NOMO-1 (cell line): ENCODE measurements at regions not wholly inside any gene's neighbourhood (a gene's known extent, or its start where the extent isn't known, plus 50 kb on each side); places are given as distances from the start of the nearest gene placed in this dataset.

Source experiments
- DNase-seq, 2 experiments: peaks; one replicate each; lab custom pipeline; 2025; ENCODE audit not compliant: unreplicated experiment in 2 of 2; lab: John Stamatoyannopoulos, UW

DNA sequence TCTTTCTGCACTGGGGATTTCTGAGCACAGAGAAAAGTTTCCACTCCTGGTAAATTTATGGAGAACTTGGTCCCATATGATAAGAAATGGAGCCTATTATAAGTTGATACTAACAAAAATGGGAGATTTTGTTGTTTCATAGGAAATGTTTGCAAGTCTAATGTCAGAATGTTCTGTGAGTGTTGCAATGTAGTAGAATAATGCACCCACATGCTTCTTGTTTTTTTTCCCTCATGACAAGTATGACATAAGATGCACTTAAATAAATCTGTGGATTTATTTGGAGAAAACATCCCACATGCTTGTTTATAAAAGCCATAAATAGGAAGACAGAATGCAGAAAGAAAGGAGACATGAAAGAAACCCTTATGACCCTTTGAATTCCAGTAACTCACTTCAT, 50.8 kb upstream of the KCNJ6 start:
- DNase-seq = no peak

DNA sequence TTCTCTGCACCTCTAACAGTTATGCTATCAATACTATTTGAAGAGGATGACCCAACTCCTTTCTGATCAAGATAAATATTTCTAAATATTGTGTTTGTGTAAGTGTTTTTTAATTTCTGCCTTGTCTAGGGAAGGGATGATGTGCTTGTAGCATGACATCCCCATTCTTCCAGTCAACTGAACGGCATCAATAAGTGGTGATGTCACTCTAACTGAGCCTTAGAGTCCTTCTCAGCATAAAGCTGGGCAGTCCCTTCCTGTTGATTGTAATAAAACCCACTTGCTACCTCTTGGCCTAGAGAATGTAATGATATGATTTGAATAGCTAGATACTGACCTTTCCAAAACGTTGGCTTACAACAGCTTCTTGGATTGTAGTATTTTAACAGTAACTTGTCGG, 52.5 kb upstream of the KCNJ6 start:
- no peak for DNase-seq

DNA sequence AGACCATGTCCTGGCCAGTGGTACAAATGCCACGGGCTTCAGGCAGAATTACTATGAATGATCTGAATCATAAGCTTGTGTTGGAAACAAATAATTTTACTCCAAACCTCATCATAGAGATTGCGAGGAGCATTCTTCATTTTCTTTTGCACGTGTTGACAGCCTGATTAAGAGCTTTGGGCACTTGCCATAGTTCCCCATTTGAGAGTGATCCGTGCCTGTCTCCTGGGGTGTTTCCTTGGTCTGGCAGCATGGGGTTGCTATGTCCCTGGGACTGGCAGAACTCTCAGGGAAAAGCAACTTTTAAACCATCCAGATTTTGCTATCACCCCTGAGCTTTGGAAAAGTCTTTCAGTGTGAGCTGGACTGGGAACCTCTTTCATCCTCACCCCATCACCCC, 54.3 kb upstream of the KCNJ6 start:
- no peak for DNase-seq

DNA sequence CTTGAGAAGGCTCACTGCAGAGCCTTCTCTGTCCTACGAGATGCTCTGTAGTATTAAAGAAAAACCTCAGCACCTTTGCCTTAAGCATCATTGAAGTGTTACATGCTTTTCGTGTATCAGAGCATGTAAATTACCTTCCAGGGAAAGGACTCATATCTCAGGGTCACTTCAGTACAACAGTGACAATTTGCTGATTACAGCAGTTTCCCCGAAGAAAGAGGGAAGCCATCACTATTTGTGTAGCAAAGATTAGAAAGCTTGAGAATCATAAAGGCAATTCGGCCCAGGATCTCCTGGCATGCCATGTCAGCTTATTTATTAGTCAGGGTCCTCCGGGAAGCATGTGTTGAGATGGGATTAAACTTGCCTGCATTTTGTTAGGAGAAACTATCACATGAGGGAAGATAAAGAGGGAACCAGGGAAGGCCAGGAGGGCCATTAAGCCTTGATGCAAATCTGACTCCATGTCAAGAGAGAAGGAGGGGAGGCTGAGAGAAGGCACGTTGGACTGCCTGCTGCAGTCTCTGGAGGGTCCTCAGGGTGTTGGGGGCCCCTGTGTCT, 55.2 kb upstream of the KCNJ6 start:
- DNase-seq = no peak

DNA sequence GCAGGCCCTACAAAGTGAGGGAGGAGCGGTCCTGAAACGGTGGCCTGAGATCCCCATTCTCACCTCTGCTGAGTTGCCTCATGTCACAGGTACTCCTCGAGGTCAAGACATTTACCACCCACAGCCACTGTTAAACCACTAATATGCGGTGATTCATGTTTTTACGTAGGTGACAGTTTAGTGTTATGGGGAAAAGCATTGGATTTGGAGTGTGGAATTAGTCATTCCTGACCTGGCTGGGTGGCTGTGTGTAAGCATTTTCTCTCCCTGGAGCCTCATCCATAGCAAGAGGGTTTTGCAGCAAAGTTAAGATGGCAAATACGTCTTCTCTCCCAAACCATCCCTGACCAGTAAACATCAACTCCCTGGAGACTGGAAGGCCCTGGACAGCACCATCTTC, 57.8 kb upstream of the KCNJ6 start:
- DNase-seq = no peak

DNA sequence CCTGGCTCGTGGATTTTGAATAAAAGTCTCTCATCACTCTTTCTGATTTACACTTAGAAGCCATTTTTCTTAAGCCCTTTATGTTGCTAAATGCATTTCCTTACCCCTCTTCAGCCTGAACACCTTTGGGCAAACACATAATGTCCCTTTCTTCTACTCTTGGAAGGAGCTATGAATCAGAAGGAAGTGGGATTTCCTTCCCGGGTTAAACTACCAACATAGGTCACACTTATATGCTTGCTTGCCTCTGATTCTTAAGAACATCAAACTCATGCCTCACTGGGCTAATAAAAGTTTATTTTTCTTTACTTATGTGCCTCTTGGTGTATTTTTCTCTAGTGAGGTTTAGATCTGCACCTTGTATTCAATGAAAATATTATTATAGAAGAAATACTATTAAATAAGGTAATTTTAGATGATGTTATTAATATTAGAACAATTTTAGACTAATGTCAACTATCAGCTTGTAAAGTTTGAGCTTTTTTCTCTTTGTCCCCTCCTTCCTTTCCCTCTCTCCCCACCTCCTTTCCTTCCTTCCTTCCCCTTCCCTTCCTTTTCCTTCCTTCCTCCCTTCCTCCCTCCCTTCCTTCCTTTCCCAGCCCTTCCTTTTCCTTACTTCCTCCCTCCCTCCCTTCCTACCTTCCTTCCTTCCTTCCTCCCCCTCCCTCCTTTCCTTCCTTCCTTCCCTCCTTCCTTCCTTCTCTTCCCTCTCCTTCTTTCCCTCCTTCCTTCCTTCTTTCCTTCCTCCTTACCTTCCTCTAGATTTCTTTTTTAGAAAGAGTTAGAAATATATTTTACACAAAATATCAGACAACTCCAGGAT, 66.5 kb upstream of the KCNJ6 start:
- DNase-seq = no peak

DNA sequence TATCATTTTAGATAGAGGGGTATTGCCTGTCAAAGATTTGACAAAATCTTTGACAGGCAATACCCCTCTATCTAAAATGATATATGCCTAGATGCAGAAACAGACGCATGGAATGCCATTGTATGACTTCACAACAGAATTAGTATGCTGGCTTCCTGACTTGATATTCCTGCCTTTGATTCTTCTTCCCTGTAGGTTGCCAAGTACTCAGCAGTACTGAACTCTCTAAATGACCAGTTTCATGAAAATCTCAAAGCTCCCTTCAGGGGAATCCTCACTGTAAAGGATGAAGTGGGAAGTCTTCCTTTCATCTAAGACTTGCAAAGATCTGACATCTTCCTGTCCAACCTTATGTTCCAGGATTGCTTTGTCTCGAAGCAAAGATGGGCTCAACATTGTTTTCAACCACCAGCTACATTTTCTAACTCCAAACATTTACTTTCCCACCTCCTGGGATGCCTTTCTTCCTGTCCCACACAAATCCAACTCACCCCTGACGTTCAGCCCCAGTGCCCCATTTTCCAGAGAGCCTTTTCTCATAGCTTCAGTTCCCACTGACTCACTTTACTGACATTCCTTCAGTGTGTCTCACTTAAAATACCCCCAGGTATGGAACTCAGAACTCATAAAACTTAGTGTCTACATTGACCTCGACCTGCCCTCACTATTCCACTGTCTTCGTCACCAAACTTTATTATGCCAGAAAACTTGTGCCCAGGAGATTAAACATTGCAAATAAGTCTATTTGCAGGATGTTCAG, 67.3 kb upstream of the KCNJ6 start:
- no peak for DNase-seq

DNA sequence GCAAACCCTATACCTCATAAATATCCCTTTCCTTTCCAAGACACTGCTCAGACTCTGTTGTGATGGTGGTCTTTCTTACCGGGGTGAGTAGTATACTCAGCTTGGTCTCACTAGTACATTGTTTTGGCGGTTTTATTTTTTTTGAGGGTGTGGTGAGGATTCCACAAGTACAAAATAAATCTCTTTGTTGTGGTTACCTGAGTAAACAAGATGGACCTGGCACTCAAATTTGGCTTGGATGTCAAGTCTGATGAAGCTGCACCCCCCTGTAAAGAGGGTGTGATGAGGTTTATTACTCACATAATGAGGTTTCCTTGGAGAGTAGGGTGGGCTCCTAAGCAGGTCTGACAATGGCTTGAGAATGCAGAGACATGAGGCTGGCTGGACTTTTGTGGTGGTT, 68.2 kb upstream of the KCNJ6 start:
- DNase-seq = no peak

DNA sequence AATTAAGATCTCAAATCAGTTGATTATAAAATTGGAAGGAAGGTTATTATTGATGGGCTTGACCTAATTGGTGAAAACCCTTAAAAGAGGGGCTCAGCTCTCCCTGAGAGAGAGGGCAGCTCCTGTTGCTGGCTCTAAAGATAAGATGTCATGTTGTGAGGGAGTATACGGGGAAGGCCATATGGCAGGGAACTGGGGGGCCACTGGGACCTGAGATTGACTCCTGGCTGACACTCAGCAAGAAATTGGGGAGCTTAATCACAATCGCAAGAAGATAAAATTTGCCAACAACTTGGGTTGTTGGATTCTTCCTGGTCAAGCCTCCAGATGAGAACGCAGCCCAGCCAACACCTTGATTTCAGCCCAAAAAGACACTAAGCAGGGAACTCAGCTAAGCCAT, 69.7 kb upstream of the KCNJ6 start:
- no peak for DNase-seq

DNA sequence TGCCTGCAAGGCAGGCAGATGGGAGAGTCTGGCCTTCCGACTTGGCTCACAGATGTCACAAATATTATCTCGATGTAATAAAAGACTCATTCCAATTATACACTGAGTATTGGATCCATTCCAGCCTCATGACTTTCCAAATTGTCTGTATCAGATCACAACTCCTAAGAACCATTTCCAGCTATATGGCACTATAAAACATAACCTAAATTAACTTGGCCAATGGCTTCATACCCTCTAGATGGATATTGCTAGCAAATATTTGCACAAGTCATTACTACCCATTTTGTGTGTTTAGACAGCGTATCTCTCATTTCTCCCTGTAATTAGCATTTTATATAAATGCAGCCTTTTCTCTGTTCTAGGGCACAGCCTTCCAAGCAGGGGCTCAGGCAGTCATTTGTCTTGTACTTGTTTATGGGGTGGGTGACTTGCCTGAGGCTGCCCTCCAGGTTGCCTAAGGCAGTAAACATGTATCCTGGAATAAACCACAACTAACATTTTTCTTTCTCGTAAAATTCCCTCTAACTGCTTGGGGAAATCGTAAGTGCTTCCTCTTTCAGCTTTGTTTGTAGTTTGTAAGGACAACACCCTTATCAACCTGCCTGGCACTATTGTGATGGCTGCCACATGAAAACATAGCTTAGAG, 70.6 kb upstream of the KCNJ6 start:
- DNase-seq = no peak

DNA sequence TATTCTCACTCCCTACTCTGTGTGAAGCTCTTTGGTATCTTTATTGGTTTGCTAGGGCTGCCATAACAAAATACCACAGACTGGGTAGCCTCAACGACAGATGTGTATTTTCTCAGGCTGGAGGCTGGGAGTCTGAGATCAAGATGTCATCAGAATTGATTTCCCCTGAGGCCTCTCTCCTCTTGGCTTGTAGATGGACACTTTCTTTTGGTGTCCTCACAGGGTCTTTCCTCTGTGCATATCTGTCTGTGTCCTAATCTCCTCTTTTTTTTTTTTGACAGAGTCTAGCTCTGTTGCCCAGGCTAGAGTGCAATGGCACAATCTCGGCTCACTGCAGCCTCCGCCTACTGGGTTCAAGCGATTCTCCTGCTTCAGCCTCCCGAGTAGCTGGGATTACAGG, 71.4 kb upstream of the KCNJ6 start:
- DNase-seq = no peak

DNA sequence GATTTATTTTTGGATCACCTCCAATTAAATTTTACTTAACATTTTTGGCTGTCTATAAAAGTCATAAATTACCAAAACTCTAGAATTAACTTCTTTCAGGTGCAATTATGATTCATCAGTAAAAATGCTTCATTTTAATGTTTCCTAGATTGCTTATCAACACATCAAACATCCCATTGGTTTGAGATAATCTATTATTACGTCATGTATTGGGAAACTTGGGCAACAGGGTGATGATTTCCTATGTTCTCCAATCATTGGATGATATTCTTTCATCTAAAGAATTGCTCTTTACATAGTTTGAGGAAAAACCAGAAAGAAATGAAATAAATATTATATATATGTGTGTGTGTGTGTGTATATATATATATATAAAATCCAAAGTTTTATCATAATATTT, 76.8 kb upstream of the KCNJ6 start:
- DNase-seq = no peak

DNA sequence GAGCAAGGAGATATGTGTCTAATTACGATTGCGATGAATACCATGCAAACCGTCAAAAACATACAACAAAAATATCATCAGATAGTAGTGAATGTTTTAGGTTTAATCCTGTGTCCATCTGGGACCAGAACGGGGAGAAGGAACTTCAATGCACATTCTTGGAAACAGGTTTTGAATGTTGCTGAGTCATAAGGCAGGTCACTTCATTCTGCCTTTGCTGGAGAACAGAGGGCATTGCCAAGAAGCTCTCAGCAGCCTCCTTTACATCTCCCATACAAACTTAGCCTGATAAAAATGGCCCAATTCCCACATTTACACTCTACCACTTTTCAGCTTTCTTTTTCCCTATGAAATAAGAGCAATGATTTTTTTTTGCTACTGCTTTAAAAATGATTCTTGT, 78.0 kb upstream of the KCNJ6 start:
- DNase-seq = no peak

DNA sequence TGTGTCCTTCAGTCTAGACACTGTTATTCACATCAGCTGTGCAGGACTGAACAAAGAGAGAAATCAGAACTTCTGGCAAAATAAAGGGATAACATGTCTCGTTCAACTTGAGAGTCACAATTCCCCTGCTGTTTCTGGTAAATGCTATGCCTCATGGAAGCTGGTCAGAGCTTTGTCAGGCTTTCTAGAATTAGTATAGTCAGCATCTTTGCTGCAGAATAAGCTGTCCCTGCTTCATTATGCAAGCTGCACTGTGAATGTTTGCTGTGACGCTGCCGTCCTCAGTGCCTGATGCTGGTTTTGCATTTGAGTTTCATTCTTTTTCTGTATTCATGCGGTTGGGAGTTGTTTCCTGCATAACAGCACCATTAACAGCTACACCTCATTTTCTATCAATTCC, 96.4 kb upstream of the KCNJ6 start:
- DNase-seq = no peak

DNA sequence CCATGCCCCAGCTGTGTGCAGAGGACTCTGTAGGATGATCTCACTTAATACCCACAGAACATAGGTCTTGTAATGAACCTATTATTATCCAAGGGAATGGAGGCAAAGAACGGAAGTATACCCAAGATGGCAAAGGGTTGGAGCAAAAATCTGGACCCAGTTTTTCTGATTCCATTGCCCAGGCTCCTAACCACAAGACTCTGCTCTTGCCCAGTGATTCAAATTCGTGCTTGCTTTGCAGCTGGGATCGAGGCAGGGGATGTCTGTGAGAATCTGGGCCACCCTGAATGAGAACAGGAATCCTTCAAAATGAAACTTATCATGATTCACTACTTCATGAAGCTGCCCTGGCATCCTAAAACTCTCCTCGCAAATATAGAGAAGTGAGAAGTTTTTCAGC, 97.5 kb upstream of the KCNJ6 start:
- no peak for DNase-seq

DNA sequence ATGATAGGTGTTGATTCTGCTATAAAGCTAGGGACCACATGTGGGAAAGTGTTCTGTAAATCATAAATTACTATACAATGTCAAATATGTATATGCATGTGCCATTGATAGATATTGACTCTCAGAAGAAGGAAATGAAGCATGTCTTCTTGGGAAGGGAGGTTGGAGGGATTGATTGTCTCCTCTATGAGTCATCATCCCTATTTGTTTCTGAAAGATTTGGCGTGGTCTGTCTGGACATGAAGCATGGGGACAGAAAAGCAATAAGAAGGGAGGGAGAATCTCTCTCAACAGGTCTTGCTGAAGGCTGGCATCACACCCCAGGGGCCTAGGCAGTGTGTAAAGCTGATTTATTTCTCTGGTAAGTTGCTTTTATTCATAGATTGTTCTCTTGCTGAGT, 98.0 kb upstream of the KCNJ6 start:
- DNase-seq = no peak

DNA sequence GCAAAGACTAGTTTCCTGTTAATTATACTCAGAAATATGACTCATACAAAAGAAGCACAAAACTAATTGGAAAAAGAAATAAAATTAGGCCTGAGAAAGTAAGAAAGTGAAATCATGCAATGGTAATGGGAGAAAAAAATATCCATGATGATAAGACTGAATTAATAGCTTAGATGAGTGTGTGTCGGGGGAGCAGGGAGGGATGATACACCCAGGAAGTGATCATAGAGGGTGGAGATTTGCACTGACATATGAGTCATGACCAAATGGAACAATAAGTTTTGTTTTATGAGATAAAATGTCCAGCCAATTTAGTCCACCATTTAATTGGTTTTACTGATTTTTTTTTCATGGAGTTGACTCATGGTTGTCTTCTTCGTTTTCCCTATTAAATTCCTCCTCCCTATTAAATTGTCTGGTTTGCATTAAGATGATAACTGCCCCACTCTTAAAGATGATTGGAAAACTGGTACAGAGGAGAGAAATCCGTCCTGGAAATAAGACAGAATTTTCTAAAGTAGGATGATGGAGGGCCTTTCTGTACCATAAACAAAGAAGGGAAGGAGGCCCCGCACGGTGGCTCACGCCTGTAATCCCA, 111.7 kb upstream of the KCNJ6 start:
- no peak for DNase-seq

DNA sequence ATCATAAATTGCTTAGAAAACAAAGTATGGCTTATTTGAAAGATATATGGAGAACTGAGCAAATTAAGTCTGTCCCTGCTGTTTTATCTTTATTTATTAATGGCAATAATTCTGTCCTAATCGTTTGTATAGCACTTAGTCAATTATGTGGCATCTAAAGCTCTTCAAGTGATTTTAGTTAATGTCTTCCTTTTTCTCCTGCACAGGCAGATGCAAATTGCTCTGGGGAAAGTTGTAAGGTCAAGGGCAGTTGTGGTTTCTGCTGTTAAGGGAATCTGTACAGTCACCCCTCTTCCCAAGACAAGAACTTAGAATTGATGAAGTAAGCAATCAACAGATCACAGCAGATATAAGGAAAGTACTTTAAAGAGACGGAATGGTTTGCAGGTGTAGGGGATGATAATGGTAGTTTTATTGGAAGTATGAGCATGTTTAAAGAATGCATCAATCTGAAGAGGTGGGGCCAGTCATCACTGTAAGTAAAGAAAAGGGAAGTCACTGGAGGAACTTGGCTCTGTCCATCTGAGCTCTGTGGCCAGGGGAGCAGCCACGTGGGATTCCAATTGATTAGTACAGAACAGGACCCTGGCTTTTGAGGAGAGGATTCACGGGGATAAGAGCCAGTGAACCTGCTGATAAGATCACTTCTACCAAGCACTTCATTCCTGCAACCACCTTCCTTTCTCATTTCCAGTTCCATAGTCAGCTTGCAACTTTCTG, 116.0 kb upstream of the KCNJ6 start:
- peak in 1 of 2 experiments; percentile 43 for DNase-seq

DNA sequence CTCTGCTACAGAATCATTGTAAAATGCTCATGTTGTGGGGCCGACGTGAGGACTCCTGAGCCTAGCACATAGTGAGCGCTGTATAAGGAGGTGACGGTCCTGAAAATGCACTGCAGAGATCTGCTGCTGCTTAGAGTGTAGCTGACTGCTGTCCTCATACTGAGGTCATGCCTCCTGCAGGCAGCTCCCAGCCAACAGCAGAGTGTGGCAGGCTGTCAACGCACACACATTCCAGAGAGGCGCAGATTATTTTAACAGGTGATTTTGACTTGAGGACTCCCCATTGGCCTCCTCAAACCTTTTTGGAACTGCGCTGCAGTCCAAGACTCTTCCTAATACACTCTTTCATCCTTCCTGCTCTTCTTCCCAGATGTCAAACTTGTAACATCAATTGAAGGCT, 119.8 kb upstream of the KCNJ6 start:
- no peak for DNase-seq

DNA sequence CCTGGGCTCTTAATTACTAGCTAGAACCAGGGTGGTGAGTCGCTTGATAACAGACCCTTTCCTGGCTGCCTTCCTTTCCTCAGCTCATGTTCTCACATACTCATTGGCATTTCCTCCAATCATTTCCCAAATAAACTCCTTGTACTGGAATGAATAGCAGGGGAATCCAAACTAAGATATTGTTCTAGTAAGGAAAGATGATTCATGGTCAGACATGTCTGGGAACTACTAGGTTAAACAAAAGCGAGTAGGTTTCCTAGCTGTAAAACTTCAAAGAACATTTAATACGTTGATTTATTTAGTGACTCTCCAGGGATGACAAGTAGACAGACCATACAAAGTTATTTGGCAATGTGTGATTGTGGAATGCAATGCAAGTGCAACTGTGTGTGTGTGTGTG, 121.2 kb upstream of the KCNJ6 start:
- DNase-seq = no peak

DNA sequence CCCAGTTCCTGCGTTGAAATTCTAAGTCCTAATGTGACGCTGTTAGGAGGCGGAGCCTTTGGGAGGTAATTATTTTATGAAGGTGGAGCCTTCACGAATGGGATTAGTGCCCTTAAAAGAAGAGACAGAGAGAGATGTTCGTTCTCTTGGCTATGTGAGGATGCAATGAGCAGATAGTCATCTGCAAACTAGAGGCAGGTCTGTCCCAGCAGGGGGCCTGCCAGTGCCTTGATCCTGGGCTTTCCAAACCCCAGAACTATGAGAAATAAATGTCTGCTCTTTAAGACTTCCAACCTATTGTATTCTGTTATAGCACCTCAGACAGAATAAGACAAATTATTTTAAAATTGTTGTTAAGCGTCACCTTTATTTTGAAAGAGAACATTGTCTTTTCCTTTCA, 123.1 kb upstream of the KCNJ6 start:
- no peak for DNase-seq
